Non-pigmented ciliary epithelial cell (primary cell): ENCODE measurements at regions not wholly inside any gene's neighbourhood (a gene's known extent, or its start where the extent isn't known, plus 50 kb on each side); places are given as distances from the start of the nearest gene placed in this dataset.

Experiments used
- DNase-seq: peaks from one replicate; pipeline ENCODE4 v3.0.0-alpha.2; 2010; ENCODE audit warnings: low read depth

DNA sequence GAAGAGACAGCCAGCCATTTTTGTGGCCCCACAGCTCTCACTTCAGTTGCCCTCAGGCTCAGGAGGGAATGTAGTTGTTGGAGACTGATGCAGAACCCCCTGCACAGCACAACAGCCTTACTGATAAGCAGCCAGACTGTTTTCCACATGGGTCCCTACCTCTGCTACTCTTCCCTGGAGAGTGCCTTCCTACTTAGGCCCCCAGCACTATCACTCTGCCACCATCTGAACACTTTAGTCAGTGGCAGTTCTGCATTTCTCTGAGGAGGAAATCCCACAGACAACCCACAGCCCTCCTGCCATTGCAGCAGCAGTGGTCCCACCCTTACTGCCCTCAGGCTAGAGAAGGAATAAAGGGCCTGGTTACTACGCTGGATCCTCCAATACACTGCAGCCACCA, 61.8 kb upstream of the PTPRD start:
- no peak for DNase-seq

- no peak for DNase-seq
Observed at GRCh38 chr9:10678010-10678409, 65.2 kb upstream of the PTPRD start.

DNA sequence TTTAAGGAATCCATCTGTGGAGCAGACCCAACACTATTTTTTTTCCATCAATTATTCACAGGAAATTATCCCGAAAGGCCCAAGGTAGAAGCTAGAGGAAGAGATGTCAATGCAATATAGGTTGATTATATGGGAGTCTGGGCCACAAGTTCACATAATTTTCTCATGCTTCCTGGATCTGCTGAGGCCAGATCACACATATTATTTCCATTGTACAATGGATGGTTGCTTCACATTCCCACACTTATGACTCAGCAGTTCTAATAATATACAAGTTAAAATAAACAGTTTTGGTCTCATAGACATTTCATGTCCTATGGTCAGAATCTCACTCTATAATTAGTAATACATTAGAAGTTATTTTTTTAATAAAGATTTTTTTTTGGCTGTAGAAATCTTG, 66.0 kb upstream of the PTPRD start:
- DNase-seq, result peak; percentile 53

DNA sequence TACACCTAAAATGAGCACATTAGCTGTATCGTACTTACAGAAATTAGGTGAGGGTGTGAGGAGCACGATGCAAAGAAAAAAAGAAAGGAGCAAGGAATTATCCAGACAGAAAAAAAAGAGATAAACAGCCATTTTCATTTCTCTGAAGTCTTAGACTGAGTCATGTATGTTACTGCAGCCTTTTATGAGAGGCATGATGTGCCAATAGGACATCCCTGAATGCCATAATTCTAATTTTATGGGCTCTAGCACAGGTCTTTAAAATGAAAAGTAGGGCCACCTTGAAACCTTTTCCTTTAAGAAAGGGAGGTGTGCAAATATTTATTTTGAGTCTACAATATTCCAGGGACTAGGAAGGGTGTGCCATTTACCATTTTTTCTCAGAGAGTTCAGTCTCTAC, 74.1 kb upstream of the PTPRD start:
- DNase-seq, result no peak

GRCh38 chr9:10690546-10690945, 77.7 kb upstream of the PTPRD start:
- DNase-seq, result no peak

DNA sequence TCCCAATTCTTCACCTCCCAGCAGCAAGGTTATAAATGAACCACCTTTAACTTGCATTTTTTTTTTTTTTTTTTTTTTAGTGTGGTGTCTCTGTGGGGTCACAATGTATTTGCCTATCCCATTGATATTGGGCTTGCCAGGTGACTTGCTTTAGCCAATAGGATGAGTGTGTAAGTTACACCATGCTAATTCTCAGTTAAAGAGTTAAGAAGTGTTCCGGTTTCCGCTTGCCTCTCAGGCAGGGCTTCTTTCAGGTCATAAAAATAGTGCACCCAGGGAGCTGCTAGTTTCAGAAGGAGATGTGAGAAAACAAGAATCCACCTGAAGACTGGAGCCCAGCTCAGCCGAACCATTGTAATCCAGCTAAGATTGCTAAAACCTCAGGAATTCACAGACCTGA, 84.2 kb upstream of the PTPRD start:
- no peak for DNase-seq

DNA sequence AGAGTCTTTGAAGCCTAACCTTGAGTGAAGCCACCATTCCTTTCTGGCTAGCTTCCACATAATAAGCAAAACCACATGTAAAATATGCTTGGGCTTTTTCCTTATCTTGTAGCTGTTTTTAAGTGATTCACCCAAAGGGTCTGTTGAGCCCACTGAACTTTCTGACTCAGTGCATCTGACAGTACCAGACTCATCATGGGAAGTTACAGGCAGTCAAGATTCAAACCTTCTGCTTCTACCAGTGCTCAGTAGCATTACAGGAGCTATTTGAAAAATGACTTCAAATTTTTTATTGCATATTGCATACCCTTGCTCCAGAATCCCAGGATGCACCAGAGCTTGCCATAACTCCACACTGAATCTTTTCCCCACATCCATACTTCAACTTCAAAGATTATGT, 87.5 kb upstream of the PTPRD start:
- no peak for DNase-seq

GRCh38 chr9:10700915-10701314, 88.1 kb upstream of the PTPRD start:
- DNase-seq, result no peak

DNA sequence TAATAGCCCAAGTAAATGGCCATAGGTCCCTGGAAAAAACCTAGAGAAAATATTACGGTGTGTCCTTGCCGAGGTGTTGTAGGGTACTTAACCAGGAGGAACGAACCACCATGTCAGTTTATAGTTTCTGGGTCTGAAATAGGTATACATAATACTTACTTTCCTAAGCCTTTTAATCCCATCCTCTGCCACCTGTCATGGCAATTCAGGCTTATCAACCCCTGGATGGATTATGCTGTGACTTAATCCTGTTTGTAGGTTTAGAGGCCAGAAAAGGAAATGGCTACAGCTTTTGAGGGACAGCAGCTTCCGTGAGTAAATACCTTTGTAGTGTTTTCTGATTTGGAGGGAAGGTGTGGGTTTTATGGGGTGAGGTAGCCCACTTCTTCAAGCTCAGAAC, 89.1 kb upstream of the PTPRD start:
- DNase-seq, result no peak

DNA sequence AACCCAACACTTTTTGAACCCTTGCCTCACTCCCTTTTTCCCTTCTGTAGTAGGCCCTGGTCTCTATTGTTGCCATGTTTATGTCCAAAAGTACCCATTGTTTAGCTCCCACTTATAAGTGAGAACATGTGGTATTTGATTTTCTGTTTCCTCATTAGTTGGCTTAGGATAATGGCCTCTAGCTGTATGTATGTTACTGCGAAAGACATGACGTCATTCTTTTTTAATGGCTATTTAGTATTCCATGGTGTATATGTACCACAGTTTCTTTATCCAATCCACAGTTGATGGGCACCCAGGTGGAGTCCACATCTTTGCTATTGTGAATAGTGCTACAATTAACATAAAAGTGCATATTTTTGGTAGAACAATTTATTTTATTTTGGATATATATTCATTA, 90.3 kb upstream of the PTPRD start:
- no peak for DNase-seq

DNA sequence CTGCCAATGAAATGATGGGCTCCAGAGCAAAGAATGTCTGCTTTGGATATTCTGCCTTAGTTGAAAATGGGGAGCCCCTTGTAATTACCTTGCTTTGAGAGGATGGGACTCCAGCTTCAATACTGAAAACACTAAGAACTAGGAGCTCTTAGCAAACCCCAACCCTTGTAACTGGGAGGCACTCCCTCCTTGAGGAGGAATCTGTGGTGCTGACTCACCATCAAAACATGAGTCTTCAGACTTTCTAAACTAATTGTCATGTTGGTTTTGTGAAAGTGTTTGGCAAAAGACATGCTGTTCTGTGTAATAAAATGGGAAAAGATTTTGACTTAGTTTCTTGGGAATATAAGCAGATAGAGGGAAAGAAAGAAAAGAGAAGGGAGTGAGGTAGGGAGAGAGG, 91.9 kb upstream of the PTPRD start:
- peak; percentile 60 for DNase-seq

DNA sequence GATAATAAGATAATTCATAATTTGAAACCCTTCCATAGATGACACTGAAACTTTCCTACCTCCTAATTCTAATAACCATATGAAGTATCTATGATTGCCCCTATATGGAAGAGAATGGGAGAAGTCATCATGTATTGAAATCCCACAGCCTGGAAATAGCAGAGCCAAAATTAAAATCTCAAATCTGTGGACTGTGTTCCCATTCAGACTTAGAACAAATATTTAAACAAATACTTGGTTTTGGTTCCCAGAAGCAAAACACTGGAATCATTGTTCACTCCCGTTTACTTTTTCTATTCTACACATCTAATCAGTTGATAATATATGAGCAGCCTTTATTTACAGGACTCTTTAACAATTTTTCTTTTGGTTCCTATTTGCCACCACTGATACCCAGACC, 92.6 kb upstream of the PTPRD start:
- no peak for DNase-seq

GRCh38 chr9:10706788-10707187, 94.0 kb upstream of the PTPRD start:
- no peak for DNase-seq

- no peak for DNase-seq
Observed at GRCh38 chr9:10721301-10721700, 108.5 kb upstream of the PTPRD start.

- no peak for DNase-seq
Observed at GRCh38 chr9:10729213-10729612, 116.4 kb upstream of the PTPRD start.

DNA sequence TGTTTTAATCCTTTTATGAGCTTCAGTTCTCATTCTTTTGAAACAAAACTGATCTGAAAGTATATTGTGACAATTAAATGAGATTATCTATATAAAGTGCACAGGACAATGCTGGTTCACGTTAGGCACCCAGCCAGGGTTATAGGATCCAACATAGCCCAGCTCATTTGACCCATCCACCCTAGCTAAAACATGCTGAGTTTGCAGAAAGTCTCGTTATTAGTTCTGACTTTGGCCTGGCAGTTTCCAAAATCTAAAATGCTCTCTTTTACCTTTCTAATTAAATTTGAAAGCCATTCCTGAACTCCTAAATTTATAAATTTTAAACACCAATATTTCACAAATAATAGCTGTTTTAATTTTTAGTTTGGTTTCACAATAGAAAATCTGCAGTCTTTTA, 131.9 kb upstream of the PTPRD start:
- no peak for DNase-seq

DNA sequence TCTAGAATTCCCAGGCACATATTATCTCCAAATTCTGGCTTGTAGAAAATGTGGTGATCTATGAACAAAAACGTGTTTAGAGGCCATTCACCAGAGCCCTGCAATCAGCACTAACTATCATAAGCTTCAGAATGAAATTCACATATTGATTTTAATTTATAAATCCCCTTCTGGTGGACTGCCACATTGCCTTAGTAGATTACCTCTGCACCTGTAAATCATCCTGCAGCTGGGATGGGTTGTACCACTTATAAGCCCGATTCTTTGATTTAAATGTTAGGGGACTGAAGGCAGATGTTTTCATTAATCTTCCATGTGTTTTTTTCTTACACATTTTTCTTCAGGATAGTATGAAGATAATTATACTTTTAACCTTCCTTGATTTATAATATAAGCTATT, 140.7 kb upstream of the PTPRD start:
- DNase-seq, result no peak

- no peak for DNase-seq
Observed at GRCh38 chr9:10764481-10764880, 151.7 kb upstream of the PTPRD start.

DNA sequence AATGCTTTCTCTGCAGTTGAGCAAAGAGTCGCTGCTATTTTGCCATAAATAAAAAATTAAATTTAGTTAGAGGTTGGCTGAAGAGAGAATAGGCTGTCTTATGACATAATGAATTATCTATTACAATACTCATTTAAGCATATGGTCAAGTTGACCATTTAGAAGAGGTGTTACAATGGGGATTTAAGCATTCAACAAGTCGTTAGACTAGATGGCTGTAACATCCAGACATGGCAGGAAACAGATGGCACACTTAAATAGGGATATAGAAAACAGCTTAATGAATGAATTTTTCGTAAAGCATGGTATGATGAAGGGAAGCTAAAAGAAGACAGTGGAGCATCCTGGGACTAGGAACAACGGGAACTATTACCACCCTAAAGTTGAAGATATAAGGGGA, 160.3 kb upstream of the PTPRD start:
- no peak for DNase-seq

DNA sequence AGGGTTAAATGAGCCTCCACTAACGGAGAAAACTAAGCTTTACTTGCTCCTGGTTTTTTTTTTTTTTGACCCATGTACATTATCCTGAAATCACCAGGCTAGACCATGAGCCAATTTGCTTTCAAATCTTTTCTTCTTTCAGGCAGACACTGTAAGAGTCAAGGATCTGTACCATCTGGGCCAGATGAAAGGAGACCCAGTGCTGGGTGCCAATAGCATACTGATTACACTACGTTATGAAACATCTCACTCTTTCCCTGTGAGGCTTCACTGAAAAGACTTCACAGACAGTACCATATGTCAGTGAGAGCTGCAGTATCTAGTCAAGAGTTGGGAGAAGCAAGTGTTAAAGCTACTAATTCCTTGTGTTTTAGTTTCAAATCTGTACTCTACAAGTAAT, 161.2 kb upstream of the PTPRD start:
- no peak for DNase-seq

- DNase-seq, result no peak
Observed at GRCh38 chr9:10785255-10785654, 172.5 kb upstream of the PTPRD start.

DNA sequence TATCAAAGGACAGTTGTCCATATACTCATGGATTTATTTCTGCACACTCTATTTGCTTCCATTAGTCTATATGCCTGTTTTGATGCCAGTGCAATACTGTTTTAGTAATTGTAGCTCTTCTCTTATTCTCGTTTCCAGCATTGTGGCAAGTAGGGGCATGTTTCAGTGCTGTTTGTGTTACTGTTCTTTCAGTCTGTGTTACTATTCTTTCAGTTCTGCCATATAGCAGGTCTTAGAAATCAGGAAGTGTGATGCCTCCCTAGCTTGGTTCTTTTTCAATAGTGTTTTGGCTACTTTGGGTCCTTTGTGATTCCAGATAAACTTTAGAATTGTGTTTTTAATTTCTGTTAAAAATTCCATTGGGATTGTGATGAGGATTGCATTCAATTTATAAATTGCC, 180.5 kb upstream of the PTPRD start:
- DNase-seq, result no peak

DNA sequence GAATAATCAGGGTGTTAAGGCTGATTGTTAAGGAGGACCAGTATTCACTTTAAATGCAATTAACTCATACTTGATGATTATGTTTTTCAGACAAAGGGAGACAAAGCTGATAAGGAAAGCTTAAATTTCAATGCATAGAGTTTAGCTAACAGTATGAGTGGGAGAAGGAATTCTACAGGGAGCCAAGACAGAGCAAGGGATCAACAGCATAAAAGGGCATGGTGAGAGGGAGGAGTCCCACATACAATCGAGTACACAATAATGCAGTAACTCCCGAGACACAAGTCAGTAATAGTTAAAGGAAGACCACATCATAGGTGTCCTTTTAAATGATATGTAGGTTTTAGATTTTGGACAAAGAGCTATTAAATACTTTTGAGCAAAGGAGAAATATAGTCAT, 191.7 kb upstream of the PTPRD start:
- no peak for DNase-seq

GRCh38 chr9:10806868-10807267, 194.1 kb upstream of the PTPRD start:
- DNase-seq, result no peak

DNA sequence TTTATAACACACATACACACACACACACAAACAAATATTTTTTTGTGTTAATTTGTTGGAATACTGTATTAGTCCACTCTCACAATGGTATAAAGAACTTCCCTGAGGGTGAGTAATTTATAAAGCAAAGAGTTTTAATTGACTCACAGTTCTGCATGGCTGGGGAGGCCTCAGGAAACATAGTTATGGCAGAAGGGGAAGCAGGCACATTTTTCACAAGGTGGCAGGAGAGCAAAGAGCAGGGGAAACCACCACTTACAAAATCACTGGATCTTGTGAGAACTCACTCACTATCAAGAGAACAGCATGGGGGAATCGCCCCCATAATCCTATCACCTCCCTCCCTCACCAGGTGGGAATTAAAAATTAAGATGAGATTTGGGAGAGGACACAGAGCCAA, 205.4 kb upstream of the PTPRD start:
- DNase-seq, result no peak
